Suprapubic skin (tissue), 4 donors: ENCODE measurements at regions not wholly inside any gene's neighbourhood (a gene's known extent, or its start where the extent isn't known, plus 50 kb on each side); places are given as distances from the start of the nearest gene placed in this dataset.

Source experiments
- CTCF ChIP-seq, 2 donors: fragments of 200-600 bp in 1 of 2; fragments of 450-650 bp in 1 of 2; sonication (generic) in 1 of 2; IDR thresholded peaks; one replicate each; pipeline ENCODE4 v1.5.1; 2016 to 2019; ENCODE audit warnings: antibody characterized with exemption in 2 of 2, mild to moderate bottlenecking in 1 of 2, moderate library complexity in 1 of 2
- POLR2A ChIP-seq, 2 donors: fragments of 450-650 bp; IDR thresholded peaks; one replicate each; pipeline ENCODE4 v1.6.1; 2017; ENCODE audit warnings: antibody characterized with exemption in 2 of 2, mild to moderate bottlenecking in 2 of 2, moderate library complexity in 2 of 2
- POLR2AphosphoS5 ChIP-seq, 3 donors: sonication (generic); formaldehyde crosslinking; IDR thresholded peaks; one replicate each; pipeline ENCODE4 v1.6.1; 2017; ENCODE audit warnings: antibody characterized with exemption in 3 of 3

- no peak for TF ChIP-seq POLR2A (IDR thresholded peaks at IDR 0.05)
- no peak for TF ChIP-seq POLR2AphosphoS5 (IDR thresholded peaks at IDR 0.05)
- no peak for TF ChIP-seq CTCF (IDR thresholded peaks at IDR 0.05)
These were observed 1495.1 kb downstream of the PCDH7 start for GRCh38 chr4:32215277-32215676.
